ENCODE measurements at regions not wholly inside any gene's neighbourhood (a gene's known extent, or its start where the extent isn't known, plus 50 kb on each side); places are given as distances from the start of the nearest gene placed in this dataset.

DNA sequence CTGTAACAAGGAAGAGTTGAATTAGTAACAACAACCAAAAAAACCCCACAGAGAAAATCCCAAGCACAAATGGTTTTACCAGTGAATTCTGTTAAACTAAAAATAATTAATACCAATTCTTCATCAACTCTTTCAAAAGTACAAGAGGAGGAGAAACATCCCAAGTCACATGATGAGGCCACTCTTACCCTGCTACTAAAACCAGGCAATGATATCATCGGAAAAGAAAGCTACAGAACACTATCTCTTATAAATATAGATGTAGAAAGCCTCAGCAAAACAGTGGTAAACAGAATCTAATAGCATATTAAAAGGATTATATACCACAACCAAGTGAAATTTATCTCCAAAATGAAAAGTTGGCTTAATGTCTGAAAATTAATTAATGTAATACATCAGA is 168.1 kb upstream of the SLCO3A1 start:
- no peaks in the 10 kb centered on the region for H3K36me3 ChIP-seq (ENCODE audit: insufficient read depth, low read length)
- no peaks in the 10 kb centered on the region for H3K9me3 ChIP-seq (ENCODE audit: low read length)
- H3K4me3 ChIP-seq (ENCODE audit: low read depth, low read length, poor library complexity, severe bottlenecking), result no peak overlapping the region
- H4K20me1 ChIP-seq (ENCODE audit: insufficient read depth, low read length), result no peaks in the 10 kb centered on the region
- intact Hi-C loops (cut with micrococcal nuclease; ENCODE audit: unreplicated experiment), result no loop called here
- no peaks in the 10 kb centered on the region for H3K9me2 ChIP-seq (ENCODE audit: insufficient read depth, low read length)
- H3K79me2 ChIP-seq (ENCODE audit: insufficient read depth, low read depth, low read length), result no peaks in the 10 kb centered on the region
- POLR2A ChIA-PET, result no interaction called here
- no peak overlapping the region for H2AFZ ChIP-seq (ENCODE audit: low read length)
- H3K27ac ChIP-seq (ENCODE audit: low read depth, low read length, poor library complexity, severe bottlenecking), result no peak overlapping the region
- H3K4me2 ChIP-seq (ENCODE audit: low read length), result no peak overlapping the region
- CTCF ChIA-PET (ENCODE audit: unreplicated experiment), result no interaction called here
- no peak for TF ChIP-seq EZH2phosphoT487 (IDR thresholded peaks at IDR 0.05; ENCODE audit: borderline replicate concordance, low read depth, low read length)
- TF ChIP-seq, protein P1, sequence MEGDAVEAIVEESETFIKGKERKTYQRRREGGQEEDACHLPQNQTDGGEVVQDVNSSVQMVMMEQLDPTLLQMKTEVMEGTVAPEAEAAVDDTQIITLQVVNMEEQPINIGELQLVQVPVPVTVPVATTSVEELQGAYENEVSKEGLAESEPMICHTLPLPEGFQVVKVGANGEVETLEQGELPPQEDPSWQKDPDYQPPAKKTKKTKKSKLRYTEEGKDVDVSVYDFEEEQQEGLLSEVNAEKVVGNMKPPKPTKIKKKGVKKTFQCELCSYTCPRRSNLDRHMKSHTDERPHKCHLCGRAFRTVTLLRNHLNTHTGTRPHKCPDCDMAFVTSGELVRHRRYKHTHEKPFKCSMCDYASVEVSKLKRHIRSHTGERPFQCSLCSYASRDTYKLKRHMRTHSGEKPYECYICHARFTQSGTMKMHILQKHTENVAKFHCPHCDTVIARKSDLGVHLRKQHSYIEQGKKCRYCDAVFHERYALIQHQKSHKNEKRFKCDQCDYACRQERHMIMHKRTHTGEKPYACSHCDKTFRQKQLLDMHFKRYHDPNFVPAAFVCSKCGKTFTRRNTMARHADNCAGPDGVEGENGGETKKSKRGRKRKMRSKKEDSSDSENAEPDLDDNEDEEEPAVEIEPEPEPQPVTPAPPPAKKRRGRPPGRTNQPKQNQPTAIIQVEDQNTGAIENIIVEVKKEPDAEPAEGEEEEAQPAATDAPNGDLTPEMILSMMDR (conservative IDR thresholded peaks at IDR 0.05; ENCODE audit: low read length), result no peak
- no TSS peak for BruUV-seq (replicated peaks)
- no peak for DNase-seq (ENCODE audit: low spot score)
- H3K4me1 ChIP-seq (ENCODE audit: insufficient read depth, low read length, poor library complexity, severe bottlenecking), result no peaks in the 10 kb centered on the region

DNA sequence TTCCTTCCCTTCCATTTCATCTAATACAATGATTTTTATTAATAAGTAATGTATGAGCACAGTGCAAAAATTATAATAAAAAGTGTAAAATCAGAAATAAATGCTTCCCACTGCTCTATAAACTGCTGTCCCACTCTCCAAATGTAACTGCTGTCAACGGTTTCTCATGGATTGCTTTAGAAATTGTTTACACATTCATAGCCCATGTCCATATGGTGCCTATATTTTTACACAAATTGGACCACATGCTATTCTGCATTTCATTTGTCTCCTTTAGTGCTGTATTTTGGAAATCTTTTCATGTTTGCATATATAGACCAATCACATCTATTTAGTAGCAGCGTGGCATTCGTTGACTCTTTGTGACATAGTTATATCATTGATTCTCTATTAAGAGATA is 164.7 kb upstream of the SLCO3A1 start:
- no TSS peak for BruUV-seq (replicated peaks)
- Histone ChIP-seq H3K4me1 (ENCODE audit: insufficient read depth, low read length, poor library complexity, severe bottlenecking) (no peaks in the 10 kb centered on the region), H3K4me2 (ENCODE audit: low read length) (no peak overlapping the region), H4K20me1 (ENCODE audit: insufficient read depth, low read length) (no peaks in the 10 kb centered on the region), H3K27ac (ENCODE audit: low read depth, low read length, poor library complexity, severe bottlenecking) (no peak overlapping the region), H2AFZ (ENCODE audit: low read length) (no peak overlapping the region), H3K4me3 (ENCODE audit: low read depth, low read length, poor library complexity, severe bottlenecking) (no peak overlapping the region), H3K9me2 (ENCODE audit: insufficient read depth, low read length) (no peaks in the 10 kb centered on the region), H3K79me2 (ENCODE audit: insufficient read depth, low read depth, low read length) (no peaks in the 10 kb centered on the region), H3K9me3 (ENCODE audit: low read length) (no peaks in the 10 kb centered on the region), H3K36me3 (ENCODE audit: insufficient read depth, low read length) (no peaks in the 10 kb centered on the region)
- ChIA-PET CTCF (ENCODE audit: unreplicated experiment) (no interaction called here), POLR2A (no interaction called here)
- intact Hi-C loops (cut with micrococcal nuclease; ENCODE audit: unreplicated experiment), result no loop called here
- TF ChIP-seq EZH2phosphoT487 (IDR thresholded peaks at IDR 0.05; ENCODE audit: borderline replicate concordance, low read depth, low read length), result no peak
- TF ChIP-seq, protein P1 (conservative IDR thresholded peaks at IDR 0.05; ENCODE audit: low read length), result no peak
- DNase-seq (ENCODE audit: low spot score), result no peak

DNA sequence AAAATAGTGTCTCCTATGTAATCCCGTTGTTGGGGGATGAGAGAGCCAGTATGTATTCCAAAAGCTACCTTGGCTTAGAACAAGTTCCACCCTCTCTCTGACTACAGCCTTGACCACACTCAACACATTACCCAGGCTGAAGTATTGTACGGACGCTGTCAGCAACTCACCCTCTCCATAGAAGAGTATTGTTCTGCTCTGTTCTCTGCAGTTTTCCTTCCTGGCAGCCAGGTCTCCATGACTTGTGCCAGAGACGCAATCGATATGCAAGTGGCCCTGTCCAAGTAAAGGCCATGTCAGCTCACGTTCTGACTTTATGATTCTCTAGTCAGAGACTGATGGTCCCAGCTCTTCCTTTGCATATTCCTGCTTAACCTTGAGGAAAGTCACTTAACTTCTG is 164.1 kb upstream of the SLCO3A1 start:
- no peaks in the 10 kb centered on the region for H4K20me1 ChIP-seq (ENCODE audit: insufficient read depth, low read length)
- intact Hi-C loops (cut with micrococcal nuclease; ENCODE audit: unreplicated experiment), result no loop called here
- TF ChIP-seq EZH2phosphoT487 (IDR thresholded peaks at IDR 0.05; ENCODE audit: borderline replicate concordance, low read depth, low read length), result no peak
- TF ChIP-seq, protein P1 (conservative IDR thresholded peaks at IDR 0.05; ENCODE audit: low read length), result no peak
- no peak overlapping the region for H3K27ac ChIP-seq (ENCODE audit: low read depth, low read length, poor library complexity, severe bottlenecking)
- no TSS peak for BruUV-seq (replicated peaks)
- no peaks in the 10 kb centered on the region for H3K9me3 ChIP-seq (ENCODE audit: low read length)
- no peaks in the 10 kb centered on the region for H3K36me3 ChIP-seq (ENCODE audit: insufficient read depth, low read length)
- no peaks in the 10 kb centered on the region for H3K79me2 ChIP-seq (ENCODE audit: insufficient read depth, low read depth, low read length)
- ChIA-PET CTCF (ENCODE audit: unreplicated experiment) (no interaction called here), POLR2A (no interaction called here)
- no peak overlapping the region for H3K4me2 ChIP-seq (ENCODE audit: low read length)
- no peaks in the 10 kb centered on the region for H3K4me1 ChIP-seq (ENCODE audit: insufficient read depth, low read length, poor library complexity, severe bottlenecking)
- no peak overlapping the region for H3K4me3 ChIP-seq (ENCODE audit: low read depth, low read length, poor library complexity, severe bottlenecking)
- H2AFZ ChIP-seq (ENCODE audit: low read length), result no peak overlapping the region
- no peaks in the 10 kb centered on the region for H3K9me2 ChIP-seq (ENCODE audit: insufficient read depth, low read length)
- no peak for DNase-seq (ENCODE audit: low spot score)
